Hepatocyte (in vitro differentiated cells): ENCODE measurements at regions not wholly inside any gene's neighbourhood (a gene's known extent, or its start where the extent isn't known, plus 50 kb on each side); places are given as distances from the start of the nearest gene placed in this dataset.

ENCODE experiments used
- DNase-seq: peaks from one replicate; pipeline ENCODE4 v3.0.0-alpha.2; 2016; ENCODE audit warnings: low spot score
- H2AFZ ChIP-seq: fragments of 200-600 bp; sonication (generic); 2 replicates; pipeline ENCODE4 v1.6.0; 2016; ENCODE audit warnings: antibody characterized with exemption, mild to moderate bottlenecking
- H3K27ac ChIP-seq: fragments of 200-600 bp; sonication (generic); 2 replicates; pipeline ENCODE4 v1.5.1; 2016; ENCODE audit warnings: mild to moderate bottlenecking
- H3K27me3 ChIP-seq: fragments of 200-600 bp; sonication (generic); 2 replicates; pipeline ENCODE4 v1.6.1; 2016
- H3K36me3 ChIP-seq: fragments of 200-600 bp; sonication (generic); replicated peaks from 2 replicates; pipeline ENCODE4 v1.5.1; 2016; ENCODE audit warnings: low read depth; ENCODE audit not compliant: insufficient read depth
- H3K4me1 ChIP-seq: fragments of 200-600 bp; sonication (generic); 2 replicates; pipeline ENCODE4 v1.5.1; 2016; ENCODE audit warnings: mild to moderate bottlenecking, moderate library complexity; ENCODE audit not compliant: insufficient read depth
- H3K4me2 ChIP-seq: fragments of 200-600 bp; sonication (generic); 2 replicates; pipeline ENCODE4 v1.6.0; 2016
- H3K4me3 ChIP-seq: fragments of 200-600 bp; sonication (generic); 2 replicates; pipeline ENCODE4 v1.5.1; 2016; ENCODE audit warnings: mild to moderate bottlenecking
- H3K79me2 ChIP-seq: fragments of 200-600 bp; sonication (generic); 2 replicates; pipeline ENCODE4 v1.6.0; 2017; ENCODE audit warnings: mild to moderate bottlenecking
- H3K9me2 ChIP-seq: fragments of 200-600 bp; sonication (generic); replicated peaks from 2 replicates; pipeline ENCODE4 v1.6.0; 2017; ENCODE audit warnings: mild to moderate bottlenecking; ENCODE audit not compliant: insufficient read depth
- H3K9me3 ChIP-seq: fragments of 200-600 bp; sonication (generic); 2 replicates; pipeline ENCODE4 v1.5.1; 2016; ENCODE audit warnings: low read depth, mild to moderate bottlenecking
- H4K20me1 ChIP-seq: fragments of 200-600 bp; sonication (generic); 2 replicates; pipeline ENCODE4 v1.6.0; 2016; ENCODE audit warnings: mild to moderate bottlenecking; ENCODE audit not compliant: insufficient read depth, poor library complexity, severe bottlenecking
- CTCF ChIP-seq: fragments of 200-600 bp; sonication (generic); IDR thresholded peaks from 2 replicates; pipeline ENCODE4 v1.5.1; 2016; ENCODE audit warnings: antibody characterized with exemption, mild to moderate bottlenecking; ENCODE audit not compliant: poor library complexity
- EZH2 ChIP-seq: fragments of 200-600 bp; sonication (generic); IDR thresholded peaks from 2 replicates; pipeline ENCODE4 v1.6.1; 2016; ENCODE audit warnings: antibody characterized with exemption, mild to moderate bottlenecking, borderline replicate concordance
- EZH2phosphoT487 ChIP-seq: fragments of 200-600 bp; sonication (generic); IDR thresholded peaks from one replicate; pipeline ENCODE4 v1.6.1; 2018; ENCODE audit warnings: antibody characterized with exemption, mild to moderate bottlenecking, low read depth, moderate library complexity; ENCODE audit not compliant: unreplicated experiment, severe bottlenecking
- WGBS: methylation state at CpG from one replicate; pipeline ENCODE4 v1.1.6; 2016; ENCODE audit warnings: low lambda C conversion rate; ENCODE audit errors: missing lambda C conversion rate; 5-methylcytosine and 5-hydroxymethylcytosine counted together

GRCh38 chr20:52828199-52828598, 144.0 kb upstream of the TSHZ2 start:
- 92% methylated on average over 1 of the region's 1 CpG for WGBS
- Histone ChIP-seq H3K4me1 (no peaks in the 10 kb centered on the region), H3K4me3 (no peak overlapping the region), H3K27me3 (no peaks in the 10 kb centered on the region), H3K27ac (no peak overlapping the region), H3K9me2 (no peaks in the 10 kb centered on the region), H3K79me2 (no peaks in the 10 kb centered on the region), H3K4me2 (no peak overlapping the region), H3K9me3 (no peaks in the 10 kb centered on the region), H4K20me1 (no peaks in the 10 kb centered on the region), H2AFZ (no peak overlapping the region), H3K36me3 (no peaks in the 10 kb centered on the region)
- TF ChIP-seq EZH2 (no peak), CTCF (no peak), EZH2phosphoT487 (no peak)
- DNase-seq, result no peak

DNA sequence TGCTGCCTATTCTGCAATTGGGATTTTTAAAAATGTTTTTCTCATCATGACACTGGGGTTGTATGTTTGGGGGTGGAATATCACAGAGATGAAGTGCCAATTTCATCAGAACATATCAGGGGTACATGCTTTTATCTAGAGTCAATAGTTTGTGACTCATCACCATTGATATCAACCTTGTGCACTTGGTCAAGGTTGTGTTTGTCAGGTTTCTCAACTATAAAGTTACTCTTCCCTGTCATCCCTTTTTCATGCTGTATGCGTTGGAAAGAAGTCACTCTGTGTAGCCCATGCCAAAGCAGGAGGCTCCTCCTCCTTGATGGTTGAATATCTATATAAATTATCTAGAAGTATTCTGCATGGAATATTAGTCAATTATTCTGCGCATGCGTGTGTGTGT, 145.4 kb upstream of the TSHZ2 start:
- TF ChIP-seq EZH2 (no peak), EZH2phosphoT487 (no peak)
- no peaks in the 10 kb centered on the region for H3K9me2 ChIP-seq
- H3K4me1 ChIP-seq, result no peaks in the 10 kb centered on the region
- H3K79me2 ChIP-seq, result no peaks in the 10 kb centered on the region
- H3K9me3 ChIP-seq, result no peaks in the 10 kb centered on the region
- H2AFZ ChIP-seq, result no peak overlapping the region
- no peak for DNase-seq
- H3K27ac ChIP-seq, result no peak overlapping the region
- 94% methylated on average over 3 of the region's 3 CpGs for WGBS
- no peaks in the 10 kb centered on the region for H4K20me1 ChIP-seq
- no peak overlapping the region for H3K4me3 ChIP-seq
- H3K27me3 ChIP-seq, result no peaks in the 10 kb centered on the region
- no peak overlapping the region for H3K4me2 ChIP-seq
- H3K36me3 ChIP-seq, result no peaks in the 10 kb centered on the region

GRCh38 chr20:52826321-52826720, 145.8 kb upstream of the TSHZ2 start:
- no peak overlapping the region for H3K4me3 ChIP-seq
- 67% methylated on average over 1 of the region's 1 CpG for WGBS
- no peak for TF ChIP-seq CTCF
- no peak for TF ChIP-seq EZH2
- no peak for TF ChIP-seq EZH2phosphoT487

GRCh38 chr20:52824494-52825216, 147.5 kb upstream of the TSHZ2 start:
- Histone ChIP-seq H3K27ac (no peak overlapping the region), H3K36me3 (no peaks in the 10 kb centered on the region), H3K9me3 (no peaks in the 10 kb centered on the region), H3K4me3 (no peak overlapping the region), H3K4me1 (no peaks in the 10 kb centered on the region), H4K20me1 (no peaks in the 10 kb centered on the region), H2AFZ (no peak overlapping the region), H3K4me2 (no peak overlapping the region), H3K79me2 (no peaks in the 10 kb centered on the region), H3K27me3 (no peaks in the 10 kb centered on the region), H3K9me2 (no peaks in the 10 kb centered on the region)
- DNase-seq, result no peak
- TF ChIP-seq EZH2 (no peak), CTCF (no peak)
- 88% methylated on average over 13 of the region's 13 CpGs for WGBS

More at GRCh38 chr20:52826321-52826720, 145.8 kb upstream of the TSHZ2 start:
- H3K4me1 ChIP-seq, result no peaks in the 10 kb centered on the region
- no peaks in the 10 kb centered on the region for H4K20me1 ChIP-seq
- no peak overlapping the region for H2AFZ ChIP-seq
- H3K4me2 ChIP-seq, result no peak overlapping the region
- no peaks in the 10 kb centered on the region for H3K9me2 ChIP-seq
- no peaks in the 10 kb centered on the region for H3K27me3 ChIP-seq
- no peak overlapping the region for H3K27ac ChIP-seq
- DNase-seq, result no peak
- no peaks in the 10 kb centered on the region for H3K36me3 ChIP-seq
- H3K79me2 ChIP-seq, result no peaks in the 10 kb centered on the region
- no peaks in the 10 kb centered on the region for H3K9me3 ChIP-seq
